ENCODE measurements at regions not wholly inside any gene's neighbourhood (a gene's known extent, or its start where the extent isn't known, plus 50 kb on each side); places are given as distances from the start of the nearest gene placed in this dataset.

DNA sequence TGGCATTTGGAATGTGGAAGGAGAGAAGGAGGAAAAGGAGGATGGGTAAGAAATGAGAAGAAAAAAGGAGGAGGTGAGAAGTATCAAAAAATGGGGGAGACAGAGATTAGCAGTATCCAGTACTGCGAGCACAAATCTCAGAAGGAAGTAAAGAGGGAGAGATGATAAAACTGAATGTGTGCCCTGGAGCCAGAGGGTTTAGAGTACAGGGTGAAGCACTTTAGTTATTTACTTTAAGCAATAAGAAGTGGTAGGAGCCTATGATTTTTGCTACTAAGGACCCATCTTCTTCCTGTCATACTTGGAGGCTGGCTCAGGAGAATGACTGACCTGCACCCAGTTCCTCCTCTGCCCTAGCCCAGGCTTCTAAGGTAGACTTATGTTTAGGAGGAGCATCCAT lies 94.9 kb downstream of the ADRB2 start:
- TF ChIP-seq POLR2A (IDR thresholded peaks at IDR 0.05; ENCODE audit: low read length) (no peak), GATA1 (IDR thresholded peaks at IDR 0.05; ENCODE audit: low read depth, low read length) (no peak)

All from erythroblast (primary cell).